Heart left ventricle (tissue), 13 donors: ENCODE measurements at regions not wholly inside any gene's neighbourhood (a gene's known extent, or its start where the extent isn't known, plus 50 kb on each side); places are given as distances from the start of the nearest gene placed in this dataset.

ENCODE experiments used
- POLR2A ChIP-seq, 2 donors: fragments of 450-650 bp; IDR thresholded peaks; one replicate each; pipeline ENCODE4 v1.6.1; 2017; ENCODE audit warnings: antibody characterized with exemption in 2 of 2, mild to moderate bottlenecking in 2 of 2, moderate library complexity in 2 of 2
- TF ChIP-seq, protein P1 (sequence below), 12 donors: fragments of 200-600 bp; sonication (generic) in 4 of 12; IDR thresholded peaks; one replicate each; pipeline versions ENCODE4 v1.5.0 to v1.8.0; 2018 to 2022; ENCODE audit warnings: antibody characterized with exemption in 12 of 12, mild to moderate bottlenecking in 5 of 12
- donor health status: ischemic (EF 13 %, LVEDD 7.1; RV severe dilation, severe dysfunction).
- donor health status: DM: no; HTN: yes; CAD: no.
- donor health status: DM: no; HTN: no; CAD: no.
- donor health status: ischemic (EF 25% LVEDD 6.9; RV normal size, moderate dysfunction).
- donor health status: ischemic (EF 25% LVEDD 5.7; RV mildly dilated, moderate dysfunction).
- donor health status: ischemic (EF 35%, LVEDD 5.7; RV mildly dilated, moderate dysfunction).
- donor health status: nonischemic (EF 11% LVEDD 7.7; RV severe dilation, severe dysfunction).
- donor health status: DM: yes; HTN: yes; CAD: no.
- donor health status: PGD.
- donor health status: ischemic (EF 29% LVEDD 5.4; RV normal size, mild dysfunction).
- donor health status: nonischemic (EF 23%, LVEDD 6.1; RV moderate dilation, normal function).

DNA sequence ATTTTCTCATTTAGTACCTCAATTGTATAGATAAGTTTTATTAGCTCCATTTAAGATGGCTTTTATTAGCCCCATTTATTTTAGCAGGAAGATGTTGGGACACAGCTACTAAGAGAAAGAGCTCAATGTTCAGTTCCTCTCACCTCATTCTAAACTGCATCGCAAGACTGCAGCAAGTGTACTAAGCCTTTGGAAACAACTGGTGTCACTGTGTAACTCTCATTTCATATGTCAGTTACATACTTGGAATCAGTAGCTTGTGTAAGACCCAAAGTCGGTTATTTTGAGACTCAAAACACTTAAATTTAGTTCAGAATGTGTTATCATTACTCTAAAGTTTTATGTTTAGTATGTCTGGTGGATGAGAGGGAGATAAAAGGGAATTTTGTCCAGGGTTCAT is 482.9 kb downstream of the BMP2 start:
- TF ChIP-seq POLR2A (IDR thresholded peaks at IDR 0.05): no peak
- TF ChIP-seq, protein P1, sequence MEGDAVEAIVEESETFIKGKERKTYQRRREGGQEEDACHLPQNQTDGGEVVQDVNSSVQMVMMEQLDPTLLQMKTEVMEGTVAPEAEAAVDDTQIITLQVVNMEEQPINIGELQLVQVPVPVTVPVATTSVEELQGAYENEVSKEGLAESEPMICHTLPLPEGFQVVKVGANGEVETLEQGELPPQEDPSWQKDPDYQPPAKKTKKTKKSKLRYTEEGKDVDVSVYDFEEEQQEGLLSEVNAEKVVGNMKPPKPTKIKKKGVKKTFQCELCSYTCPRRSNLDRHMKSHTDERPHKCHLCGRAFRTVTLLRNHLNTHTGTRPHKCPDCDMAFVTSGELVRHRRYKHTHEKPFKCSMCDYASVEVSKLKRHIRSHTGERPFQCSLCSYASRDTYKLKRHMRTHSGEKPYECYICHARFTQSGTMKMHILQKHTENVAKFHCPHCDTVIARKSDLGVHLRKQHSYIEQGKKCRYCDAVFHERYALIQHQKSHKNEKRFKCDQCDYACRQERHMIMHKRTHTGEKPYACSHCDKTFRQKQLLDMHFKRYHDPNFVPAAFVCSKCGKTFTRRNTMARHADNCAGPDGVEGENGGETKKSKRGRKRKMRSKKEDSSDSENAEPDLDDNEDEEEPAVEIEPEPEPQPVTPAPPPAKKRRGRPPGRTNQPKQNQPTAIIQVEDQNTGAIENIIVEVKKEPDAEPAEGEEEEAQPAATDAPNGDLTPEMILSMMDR (IDR thresholded peaks at IDR 0.05): no peak
